Ishikawa (cell line): ENCODE measurements at regions not wholly inside any gene's neighbourhood (a gene's known extent, or its start where the extent isn't known, plus 50 kb on each side); places are given as distances from the start of the nearest gene placed in this dataset.
A peak's percentile ranks its signal among the peaks of the same experiment; 100 is the strongest.

ENCODE experiments used
- CEBPB ChIP-seq: IDR thresholded peaks from 2 replicates; pipeline ENCODE4 v1.6.1; 2012
- CREB1 ChIP-seq: IDR thresholded peaks from 2 replicates; pipeline ENCODE4 v1.6.1; 2012; ENCODE audit warnings: low read depth
- EGR1 ChIP-seq: IDR thresholded peaks from 2 replicates; pipeline ENCODE4 v1.6.1; 2012
- EP300 ChIP-seq: IDR thresholded peaks from 2 replicates; pipeline ENCODE4 v1.6.1; 2012; ENCODE audit warnings: borderline replicate concordance
- FOXM1 ChIP-seq: IDR thresholded peaks from 2 replicates; pipeline ENCODE4 v1.6.1; 2012; ENCODE audit warnings: low read depth, borderline replicate concordance
- NFIC ChIP-seq: IDR thresholded peaks from 2 replicates; pipeline ENCODE4 v1.6.1; 2012
- RAD21 ChIP-seq: IDR thresholded peaks from 2 replicates; pipeline ENCODE4 v1.6.1; 2012; ENCODE audit warnings: low read depth
- TAF1 ChIP-seq: IDR thresholded peaks from 2 replicates; pipeline ENCODE4 v1.6.1; 2012; ENCODE audit warnings: low read depth, mild to moderate bottlenecking
- TCF12 ChIP-seq: IDR thresholded peaks from 2 replicates; pipeline ENCODE4 v1.6.1; 2012; ENCODE audit warnings: low read depth
- TEAD4 ChIP-seq: IDR thresholded peaks from 2 replicates; pipeline ENCODE4 v1.6.1; 2012
- USF1 ChIP-seq: IDR thresholded peaks from 2 replicates; pipeline ENCODE4 v1.6.1; 2012
- YY1 ChIP-seq: IDR thresholded peaks from 2 replicates; pipeline ENCODE4 v1.6.1; 2012; ENCODE audit warnings: low read depth
- ZBTB7A ChIP-seq: IDR thresholded peaks from 2 replicates; pipeline ENCODE4 v1.6.1; 2012; ENCODE audit warnings: low read depth
- TF ChIP-seq, protein P1 (sequence below): IDR thresholded peaks from 2 replicates; pipeline ENCODE4 v1.6.1; 2012
- TF ChIP-seq, protein P2 (sequence below): IDR thresholded peaks from 2 replicates; pipeline ENCODE4 v1.6.1; 2012; ENCODE audit warnings: low read depth, mild to moderate bottlenecking

DNA sequence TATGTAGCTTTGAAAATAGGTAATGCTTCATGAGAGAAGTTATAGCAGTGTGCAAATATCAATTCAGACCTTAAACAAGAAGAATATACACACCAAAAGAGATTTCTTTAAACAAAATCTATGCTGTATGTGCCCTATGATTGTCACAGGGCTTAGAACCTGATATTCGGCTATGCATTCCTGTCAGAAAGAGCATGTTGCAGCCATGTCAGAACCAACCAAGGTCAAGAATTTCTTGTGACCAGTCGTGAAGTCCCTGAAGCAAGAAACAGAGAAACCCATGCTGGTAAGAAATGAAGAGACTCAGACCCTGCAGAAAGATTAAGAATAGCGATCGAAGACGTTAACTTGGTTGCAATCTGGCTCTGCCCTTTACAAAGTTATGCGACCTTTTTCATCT lies 210.3 kb upstream of the SPIN4 start:
- TF ChIP-seq TCF12, result no peak
- TF ChIP-seq CEBPB, result no peak
- TF ChIP-seq FOXM1, result no peak
- TF ChIP-seq, protein P1, sequence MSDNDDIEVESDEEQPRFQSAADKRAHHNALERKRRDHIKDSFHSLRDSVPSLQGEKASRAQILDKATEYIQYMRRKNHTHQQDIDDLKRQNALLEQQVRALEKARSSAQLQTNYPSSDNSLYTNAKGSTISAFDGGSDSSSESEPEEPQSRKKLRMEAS, result no peak
- TF ChIP-seq TEAD4, result no peak
- no peak for TF ChIP-seq TAF1

- peak; percentile 92 for TF ChIP-seq USF1
- TF ChIP-seq CREB1, result no peak
Observed at GRCh38 chrX:63560601-63561218, 209.6 kb upstream of the SPIN4 start.

- TF ChIP-seq TAF1, result no peak
- no peak for TF ChIP-seq RAD21
- TF ChIP-seq EP300, result no peak
- TF ChIP-seq EGR1, result no peak
- no peak for TF ChIP-seq CEBPB
- TF ChIP-seq USF1, result no peak
- TF ChIP-seq, protein P1, result no peak
- no peak for TF ChIP-seq FOXM1
- TF ChIP-seq, protein P2, sequence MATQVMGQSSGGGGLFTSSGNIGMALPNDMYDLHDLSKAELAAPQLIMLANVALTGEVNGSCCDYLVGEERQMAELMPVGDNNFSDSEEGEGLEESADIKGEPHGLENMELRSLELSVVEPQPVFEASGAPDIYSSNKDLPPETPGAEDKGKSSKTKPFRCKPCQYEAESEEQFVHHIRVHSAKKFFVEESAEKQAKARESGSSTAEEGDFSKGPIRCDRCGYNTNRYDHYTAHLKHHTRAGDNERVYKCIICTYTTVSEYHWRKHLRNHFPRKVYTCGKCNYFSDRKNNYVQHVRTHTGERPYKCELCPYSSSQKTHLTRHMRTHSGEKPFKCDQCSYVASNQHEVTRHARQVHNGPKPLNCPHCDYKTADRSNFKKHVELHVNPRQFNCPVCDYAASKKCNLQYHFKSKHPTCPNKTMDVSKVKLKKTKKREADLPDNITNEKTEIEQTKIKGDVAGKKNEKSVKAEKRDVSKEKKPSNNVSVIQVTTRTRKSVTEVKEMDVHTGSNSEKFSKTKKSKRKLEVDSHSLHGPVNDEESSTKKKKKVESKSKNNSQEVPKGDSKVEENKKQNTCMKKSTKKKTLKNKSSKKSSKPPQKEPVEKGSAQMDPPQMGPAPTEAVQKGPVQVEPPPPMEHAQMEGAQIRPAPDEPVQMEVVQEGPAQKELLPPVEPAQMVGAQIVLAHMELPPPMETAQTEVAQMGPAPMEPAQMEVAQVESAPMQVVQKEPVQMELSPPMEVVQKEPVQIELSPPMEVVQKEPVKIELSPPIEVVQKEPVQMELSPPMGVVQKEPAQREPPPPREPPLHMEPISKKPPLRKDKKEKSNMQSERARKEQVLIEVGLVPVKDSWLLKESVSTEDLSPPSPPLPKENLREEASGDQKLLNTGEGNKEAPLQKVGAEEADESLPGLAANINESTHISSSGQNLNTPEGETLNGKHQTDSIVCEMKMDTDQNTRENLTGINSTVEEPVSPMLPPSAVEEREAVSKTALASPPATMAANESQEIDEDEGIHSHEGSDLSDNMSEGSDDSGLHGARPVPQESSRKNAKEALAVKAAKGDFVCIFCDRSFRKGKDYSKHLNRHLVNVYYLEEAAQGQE, result no peak
- TF ChIP-seq NFIC, result no peak
- no peak for TF ChIP-seq ZBTB7A
- no peak for TF ChIP-seq TEAD4
- TF ChIP-seq CREB1, result no peak
- TF ChIP-seq YY1, result no peak
- TF ChIP-seq TCF12, result no peak
Observed at GRCh38 chrX:63551856-63552255, 200.7 kb upstream of the SPIN4 start.

- TF ChIP-seq, protein P1, result no peak
- TF ChIP-seq USF1 (no peak), FOXM1 (no peak)
Observed at GRCh38 chrX:63530654-63531053, 179.5 kb upstream of the SPIN4 start.

GRCh38 chrX:63529961-63530360 lies 178.8 kb upstream of the SPIN4 start:
- TF ChIP-seq TEAD4 (no peak), CEBPB (no peak), ZBTB7A (no peak), EGR1 (no peak), CREB1 (no peak), YY1 (no peak), EP300 (no peak), USF1 (no peak), NFIC (no peak), TCF12 (no peak), FOXM1 (no peak), TAF1 (no peak)
- TF ChIP-seq, protein P2, result no peak

- TF ChIP-seq EGR1, result no peak
Observed at GRCh38 chrX:63526863-63527262, 175.7 kb upstream of the SPIN4 start.
